Panc1 (cell line): ENCODE measurements at regions not wholly inside any gene's neighbourhood (a gene's known extent, or its start where the extent isn't known, plus 50 kb on each side); places are given as distances from the start of the nearest gene placed in this dataset.

Experiments
- ATAC-seq: fragments of 200-7000 bp; cut with Tn5 transposase; 2 replicates; pipeline ENCODE4 v1.9.1; 2020; ENCODE audit warnings: mild to moderate bottlenecking, moderate library complexity
- BruUV-seq: library from RNA; stranded (reverse); fragments of 400-500 nt; replicated peaks from 2 replicates; lab custom pipeline; 2021; lab: Mats Ljungman, UMichigan
- CTCF ChIA-PET: fragments of 300-600 bp; sonication (Branson Sonifier 250); formaldehyde crosslinking; loops from one replicate; lab custom pipeline; 2022; ENCODE audit warnings: antibody characterized with exemption; lab: Charles Lee
- POLR2A ChIA-PET: fragments of 300-600 bp; sonication (Branson Sonifier 250); formaldehyde crosslinking; loops from one replicate; lab custom pipeline; 2022; ENCODE audit warnings: antibody characterized with exemption; lab: Charles Lee
- DNase-seq: peaks from one replicate; pipeline ENCODE4 v3.0.0-alpha.2; 2010; ENCODE audit warnings: low read depth, low spot score
- H3K27ac ChIP-seq: 2 replicates; pipeline ENCODE4 v1.5.1; 2011; ENCODE audit warnings: mild to moderate bottlenecking, low read length, inconsistent platforms
- H3K27me3 ChIP-seq: fragments of 200-500 bp; sonication (Bioruptor generic); 2 replicates; pipeline ENCODE4 v1.6.0; 2014; ENCODE audit warnings: low read length, inconsistent platforms; ENCODE audit not compliant: control insufficient read depth, insufficient read depth
- H3K36me3 ChIP-seq: fragments of 200-500 bp; sonication (Bioruptor generic); 2 replicates; pipeline ENCODE4 v1.5.1; 2014; ENCODE audit warnings: inconsistent platforms, mild to moderate bottlenecking, low read length, moderate library complexity; ENCODE audit not compliant: control insufficient read depth, insufficient read depth
- H3K4me1 ChIP-seq: 2 replicates; pipeline ENCODE4 v1.5.1; 2011; ENCODE audit warnings: inconsistent platforms, mild to moderate bottlenecking, low read length, moderate library complexity; ENCODE audit not compliant: control insufficient read depth, insufficient read depth
- H3K4me3 ChIP-seq, 2 experiments: 2 replicates each; pipeline ENCODE4 v1.5.1; 2011 to 2012; ENCODE audit warnings: low read depth in 2 of 2, low read length in 2 of 2, mild to moderate bottlenecking in 2 of 2, inconsistent platforms in 1 of 2, moderate library complexity in 1 of 2
- H3K9me3 ChIP-seq: fragments of 200-500 bp; sonication (Bioruptor generic); 2 replicates; pipeline ENCODE4 v1.5.1; 2014; ENCODE audit warnings: low read depth, mild to moderate bottlenecking, inconsistent platforms, low read length, moderate library complexity; ENCODE audit not compliant: control insufficient read depth, insufficient read depth
- POLR2AphosphoS5 ChIP-seq: IDR thresholded peaks from 2 replicates; pipeline ENCODE4 v1.6.1; 2012; ENCODE audit warnings: mild to moderate bottlenecking, low read depth, low read length, moderate library complexity
- SIN3A ChIP-seq: IDR thresholded peaks from 2 replicates; pipeline ENCODE4 v1.6.1; 2012; ENCODE audit warnings: low read depth, mild to moderate bottlenecking, low read length, moderate library complexity, borderline replicate concordance; ENCODE audit not compliant: insufficient read depth
- TCF7L2 ChIP-seq: IDR thresholded peaks from 2 replicates; pipeline ENCODE4 v1.6.1; 2011; ENCODE audit warnings: mild to moderate bottlenecking, low read depth, low read length, inconsistent platforms
- in situ Hi-C: cut with HindIII; loops from 2 replicates; pipeline ENCODE4 v1.10.0; 2016; ENCODE audit warnings: low sequenced_read_pairs, low pct_unique_long_range_greater_than_20kb
- intact Hi-C: fragments of 100-400 bp; cut with micrococcal nuclease; formaldehyde crosslinking; loops from one replicate; pipeline ENCODE4 v1.10.0; 2022; ENCODE audit not compliant: unreplicated experiment
- TF ChIP-seq, protein P1 (sequence below), 2 experiments: IDR thresholded peaks; 2 replicates each; pipeline ENCODE4 v1.6.1; 2011 to 2012; ENCODE audit warnings: low read depth in 2 of 2, control low read depth in 1 of 2, low read length in 1 of 2, mild to moderate bottlenecking in 1 of 2, moderate library complexity in 1 of 2; ENCODE audit not compliant: insufficient read depth in 1 of 2
- TF ChIP-seq, protein P2 (sequence below): fragments of 450-650 bp; IDR thresholded peaks from 2 replicates; pipeline ENCODE4 v1.5.1; 2017; ENCODE audit warnings: mild to moderate bottlenecking

DNA sequence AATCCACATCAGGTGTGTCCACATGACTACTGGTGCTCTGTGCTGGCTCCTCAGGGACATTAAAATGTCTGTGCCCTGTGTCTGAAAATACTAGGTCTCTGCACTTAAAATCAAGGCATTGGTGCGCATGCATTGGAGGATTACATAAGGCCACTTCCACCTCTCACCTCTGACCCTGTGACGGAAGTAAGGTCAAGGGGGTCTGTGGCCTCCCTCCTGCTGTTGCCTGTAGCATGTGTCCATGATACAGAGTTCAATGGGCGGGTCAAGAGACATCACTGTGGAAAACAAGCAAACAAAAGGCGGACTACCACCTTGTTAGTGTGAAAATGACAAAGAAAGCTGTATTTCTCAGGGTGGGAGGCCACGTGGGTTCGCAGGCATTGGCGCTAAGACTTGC, 208.6 kb upstream of the PWP1 start:
- Histone ChIP-seq H3K4me1 (no peaks in the 10 kb centered on the region), H3K27me3 (peaks cover 4% of the 10 kb centered on the region; the same call in 1 of the 2 replicates), H3K9me3 (no peaks in the 10 kb centered on the region), H3K4me3 (no peak overlapping the region), H3K27ac (no peak overlapping the region), H3K36me3 (no peaks in the 10 kb centered on the region)
- ATAC-seq (no peak), DNase-seq (no peak)
- ChIA-PET CTCF (no interaction called here), POLR2A (no interaction called here)
- TF ChIP-seq, protein P1, sequence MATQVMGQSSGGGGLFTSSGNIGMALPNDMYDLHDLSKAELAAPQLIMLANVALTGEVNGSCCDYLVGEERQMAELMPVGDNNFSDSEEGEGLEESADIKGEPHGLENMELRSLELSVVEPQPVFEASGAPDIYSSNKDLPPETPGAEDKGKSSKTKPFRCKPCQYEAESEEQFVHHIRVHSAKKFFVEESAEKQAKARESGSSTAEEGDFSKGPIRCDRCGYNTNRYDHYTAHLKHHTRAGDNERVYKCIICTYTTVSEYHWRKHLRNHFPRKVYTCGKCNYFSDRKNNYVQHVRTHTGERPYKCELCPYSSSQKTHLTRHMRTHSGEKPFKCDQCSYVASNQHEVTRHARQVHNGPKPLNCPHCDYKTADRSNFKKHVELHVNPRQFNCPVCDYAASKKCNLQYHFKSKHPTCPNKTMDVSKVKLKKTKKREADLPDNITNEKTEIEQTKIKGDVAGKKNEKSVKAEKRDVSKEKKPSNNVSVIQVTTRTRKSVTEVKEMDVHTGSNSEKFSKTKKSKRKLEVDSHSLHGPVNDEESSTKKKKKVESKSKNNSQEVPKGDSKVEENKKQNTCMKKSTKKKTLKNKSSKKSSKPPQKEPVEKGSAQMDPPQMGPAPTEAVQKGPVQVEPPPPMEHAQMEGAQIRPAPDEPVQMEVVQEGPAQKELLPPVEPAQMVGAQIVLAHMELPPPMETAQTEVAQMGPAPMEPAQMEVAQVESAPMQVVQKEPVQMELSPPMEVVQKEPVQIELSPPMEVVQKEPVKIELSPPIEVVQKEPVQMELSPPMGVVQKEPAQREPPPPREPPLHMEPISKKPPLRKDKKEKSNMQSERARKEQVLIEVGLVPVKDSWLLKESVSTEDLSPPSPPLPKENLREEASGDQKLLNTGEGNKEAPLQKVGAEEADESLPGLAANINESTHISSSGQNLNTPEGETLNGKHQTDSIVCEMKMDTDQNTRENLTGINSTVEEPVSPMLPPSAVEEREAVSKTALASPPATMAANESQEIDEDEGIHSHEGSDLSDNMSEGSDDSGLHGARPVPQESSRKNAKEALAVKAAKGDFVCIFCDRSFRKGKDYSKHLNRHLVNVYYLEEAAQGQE (IDR thresholded peaks at IDR 0.05; ENCODE audit: insufficient read depth in 1 of 2, low read depth in 2 of 2, low read length in 1 of 2): no peak
- no peak for TF ChIP-seq TCF7L2
- no peak for TF ChIP-seq POLR2AphosphoS5
- in situ Hi-C loops: no loop called here
- no TSS peak for BruUV-seq
- intact Hi-C loops: no loop called here

DNA sequence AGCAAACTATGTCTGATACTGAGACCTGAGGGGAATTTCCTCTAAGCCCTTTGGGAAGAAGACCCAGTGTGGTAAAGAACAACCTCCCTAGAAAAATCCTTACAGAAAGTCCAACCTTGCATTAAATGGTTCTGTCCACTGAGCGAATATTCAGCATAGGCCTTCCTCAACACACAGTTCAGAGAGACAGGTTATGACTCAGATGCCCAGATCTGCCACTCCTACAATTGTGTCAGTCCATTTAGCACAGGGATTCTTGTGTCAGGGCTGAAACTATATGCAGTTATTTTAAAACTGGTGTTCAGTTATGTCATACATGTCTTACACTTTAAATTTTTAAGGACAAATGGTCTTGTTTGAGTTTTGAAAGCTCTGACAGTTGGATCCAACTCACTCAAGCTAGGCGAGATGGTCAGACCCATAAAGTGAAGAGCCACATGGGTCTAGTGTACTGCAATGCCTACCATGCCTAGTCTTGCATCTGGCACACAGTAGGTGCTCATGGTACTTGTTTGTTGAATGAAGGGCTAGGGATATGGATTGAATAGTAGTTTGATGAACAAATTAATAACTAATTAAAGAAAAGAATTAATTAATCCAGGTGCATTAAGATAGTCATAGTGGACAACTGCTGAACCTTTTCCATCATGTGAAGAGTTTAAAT, 207.5 kb upstream of the PWP1 start:
- Histone ChIP-seq H3K4me1 (no peaks in the 10 kb centered on the region), H3K9me3 (no peaks in the 10 kb centered on the region), H3K27ac (no peak overlapping the region), H3K36me3 (no peaks in the 10 kb centered on the region), H3K27me3 (peaks cover 4% of the 10 kb centered on the region; the same call in 1 of the 2 replicates), H3K4me3 (no peak overlapping the region)
- no TSS peak for BruUV-seq
- DNase-seq: no peak
- ChIA-PET CTCF (no interaction called here), POLR2A (no interaction called here)
- in situ Hi-C loops: no loop called here
- TF ChIP-seq, protein P2, sequence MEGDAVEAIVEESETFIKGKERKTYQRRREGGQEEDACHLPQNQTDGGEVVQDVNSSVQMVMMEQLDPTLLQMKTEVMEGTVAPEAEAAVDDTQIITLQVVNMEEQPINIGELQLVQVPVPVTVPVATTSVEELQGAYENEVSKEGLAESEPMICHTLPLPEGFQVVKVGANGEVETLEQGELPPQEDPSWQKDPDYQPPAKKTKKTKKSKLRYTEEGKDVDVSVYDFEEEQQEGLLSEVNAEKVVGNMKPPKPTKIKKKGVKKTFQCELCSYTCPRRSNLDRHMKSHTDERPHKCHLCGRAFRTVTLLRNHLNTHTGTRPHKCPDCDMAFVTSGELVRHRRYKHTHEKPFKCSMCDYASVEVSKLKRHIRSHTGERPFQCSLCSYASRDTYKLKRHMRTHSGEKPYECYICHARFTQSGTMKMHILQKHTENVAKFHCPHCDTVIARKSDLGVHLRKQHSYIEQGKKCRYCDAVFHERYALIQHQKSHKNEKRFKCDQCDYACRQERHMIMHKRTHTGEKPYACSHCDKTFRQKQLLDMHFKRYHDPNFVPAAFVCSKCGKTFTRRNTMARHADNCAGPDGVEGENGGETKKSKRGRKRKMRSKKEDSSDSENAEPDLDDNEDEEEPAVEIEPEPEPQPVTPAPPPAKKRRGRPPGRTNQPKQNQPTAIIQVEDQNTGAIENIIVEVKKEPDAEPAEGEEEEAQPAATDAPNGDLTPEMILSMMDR: no peak
- no peak for TF ChIP-seq POLR2AphosphoS5
- TF ChIP-seq SIN3A: no peak
- TF ChIP-seq, protein P1 (IDR thresholded peaks at IDR 0.05; ENCODE audit: insufficient read depth in 1 of 2, low read depth in 2 of 2, low read length in 1 of 2): no peak
- TF ChIP-seq TCF7L2: no peak
- intact Hi-C loops: no loop called here
- ATAC-seq: no peak
